GM18520 (cell line): ENCODE measurements at regions not wholly inside any gene's neighbourhood (a gene's known extent, or its start where the extent isn't known, plus 50 kb on each side); places are given as distances from the start of the nearest gene placed in this dataset.
"Not testable (repeated sequence)": the region's sequence is repeated elsewhere in the genome, so short reads cannot be mapped to it uniquely, and the experiment has no call there.

Experiments used
- ATAC-seq: cut with Tn5 transposase; IDR thresholded peaks from one replicate; pipeline ENCODE4 v1.9.1; 2021; ENCODE audit not compliant: unreplicated experiment

DNA sequence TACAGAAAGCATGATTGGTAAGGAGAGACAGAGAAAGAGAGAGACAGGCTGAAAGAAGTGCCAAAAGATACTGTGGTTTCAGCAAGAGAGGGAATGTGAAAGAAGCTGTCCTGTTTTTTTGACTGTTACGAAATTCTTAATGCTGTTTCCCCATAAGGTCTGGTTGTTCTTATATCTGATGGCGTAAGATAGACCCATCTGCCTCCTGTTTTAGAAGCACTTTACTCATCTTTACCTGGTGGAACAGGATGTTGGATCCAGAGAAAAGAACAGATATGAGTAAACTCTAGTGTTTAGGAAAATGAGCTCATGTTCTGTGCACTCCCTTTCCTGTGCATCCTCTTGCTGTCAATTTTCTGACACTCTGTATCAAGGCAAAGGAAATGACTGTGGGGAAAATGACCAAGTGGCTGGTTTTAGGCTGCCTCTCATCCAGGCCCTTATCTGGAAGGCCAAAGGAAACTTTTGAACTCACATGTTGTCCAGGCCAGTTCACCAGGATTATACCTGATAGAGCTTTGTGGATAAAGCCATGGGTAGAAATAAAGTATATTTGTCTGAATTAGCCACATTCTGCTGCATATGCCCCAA, 311.7 kb upstream of the HTR2C start:
- ATAC-seq = no peak

DNA sequence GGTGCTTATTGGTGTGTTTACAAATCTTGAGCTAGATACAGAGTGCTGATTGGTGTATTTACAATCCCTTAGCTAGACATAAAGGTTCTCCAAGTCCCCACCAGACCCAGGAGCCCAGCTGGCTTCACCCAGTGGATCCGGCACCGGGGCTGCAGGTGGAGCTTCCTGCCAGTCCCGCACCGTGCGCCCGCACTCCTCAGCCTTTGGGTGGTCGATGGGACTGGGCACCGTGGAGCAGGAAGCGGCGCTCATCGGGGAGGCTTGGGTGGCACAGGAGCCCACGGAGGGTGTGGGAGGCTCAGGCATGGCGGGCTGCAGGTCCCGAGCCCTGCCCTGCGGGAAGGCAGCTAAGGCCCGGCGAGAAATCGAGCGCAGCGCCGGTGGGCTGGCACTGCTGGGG, 313.5 kb upstream of the HTR2C start:
- ATAC-seq = not testable (repeated sequence)

- no peak for ATAC-seq
These were observed 315.2 kb upstream of the HTR2C start for GRCh38 chrX:114268643-114269042.

DNA sequence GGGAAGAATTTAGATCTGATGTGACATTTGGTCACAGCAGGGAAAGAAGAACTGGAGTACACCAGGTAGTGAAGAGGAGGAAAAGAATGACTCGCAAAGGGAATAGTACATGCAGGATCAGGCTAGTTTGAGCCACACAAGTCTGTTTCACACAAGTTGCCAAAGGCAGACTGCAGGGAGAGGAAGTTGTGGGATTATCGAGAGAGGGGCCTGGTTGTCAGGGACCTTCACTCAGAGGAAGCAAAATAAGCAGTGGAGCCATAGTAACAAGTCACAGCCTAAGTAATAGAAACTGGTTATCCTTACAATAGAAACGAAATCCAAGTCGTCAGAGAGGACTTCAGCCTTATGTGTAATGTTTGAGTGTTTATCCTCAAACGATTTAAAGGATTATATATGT, 316.7 kb upstream of the HTR2C start:
- no peak for ATAC-seq

GRCh38 chrX:114252186-114252585, 331.7 kb upstream of the HTR2C start:
- ATAC-seq = no peak

DNA sequence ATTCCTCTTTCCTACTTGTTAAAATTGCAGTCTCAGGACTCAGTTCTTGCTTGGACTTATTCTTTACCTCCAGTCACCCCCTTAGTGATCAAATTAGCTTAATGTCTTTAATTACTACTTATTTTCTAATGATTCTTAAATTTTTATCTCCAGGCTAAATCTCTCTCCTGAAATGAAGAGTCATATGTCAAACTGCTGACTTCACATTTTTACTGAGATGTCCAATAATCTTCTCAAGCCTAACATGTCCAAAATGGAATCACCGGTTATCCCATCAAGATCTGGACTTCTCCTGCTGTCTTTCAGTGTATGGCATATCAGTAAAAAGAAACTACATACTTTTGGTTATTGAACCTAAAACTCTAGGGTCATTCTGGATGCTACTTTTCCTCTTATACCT, 332.3 kb upstream of the HTR2C start:
- ATAC-seq = no peak

DNA sequence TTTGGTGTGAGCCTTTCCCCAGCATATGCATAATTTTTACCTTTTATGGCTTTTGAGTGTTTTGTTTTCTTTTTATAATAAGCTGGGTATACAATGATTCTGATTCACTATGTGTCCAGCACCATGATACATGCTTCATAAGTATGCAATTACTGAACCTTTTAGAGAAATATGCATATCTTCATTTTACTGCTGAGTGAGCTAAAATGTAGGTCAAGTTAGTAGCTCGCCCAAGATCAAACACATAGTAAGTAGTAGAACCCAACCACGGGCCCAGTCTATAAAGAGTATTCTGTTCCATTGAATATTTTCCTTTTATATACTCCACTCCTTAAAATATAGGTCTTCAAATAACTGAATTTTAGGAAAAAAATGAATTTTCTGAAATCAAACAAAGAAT, 362.4 kb upstream of the HTR2C start:
- ATAC-seq = no peak

DNA sequence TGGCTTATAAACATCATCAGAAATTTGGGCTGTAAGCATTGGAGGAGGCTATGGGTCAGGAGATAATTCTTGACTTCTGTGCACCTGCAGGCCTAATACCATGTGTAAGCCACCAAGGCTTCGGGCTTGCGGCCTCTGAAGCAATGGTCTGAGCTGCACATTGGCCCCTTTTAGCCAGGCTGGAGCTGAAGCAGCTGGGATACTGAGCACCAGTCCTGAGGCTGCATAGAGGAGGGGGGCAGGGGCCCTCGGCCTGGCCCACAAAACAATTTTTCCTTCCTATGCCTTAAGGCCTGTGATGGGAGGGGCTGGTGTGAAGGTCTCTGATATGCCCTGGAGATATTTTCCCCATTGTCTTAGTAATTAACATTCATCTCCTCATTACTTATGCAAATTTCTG, 373.0 kb upstream of the HTR2C start:
- no peak for ATAC-seq

- no peak for ATAC-seq
These were observed 382.3 kb upstream of the HTR2C start for GRCh38 chrX:114201622-114202021.

- no peak for ATAC-seq
These were observed 402.7 kb upstream of the HTR2C start for GRCh38 chrX:114181195-114181594.

GRCh38 chrX:114178126-114178525, 405.8 kb upstream of the HTR2C start:
- no peak for ATAC-seq

DNA sequence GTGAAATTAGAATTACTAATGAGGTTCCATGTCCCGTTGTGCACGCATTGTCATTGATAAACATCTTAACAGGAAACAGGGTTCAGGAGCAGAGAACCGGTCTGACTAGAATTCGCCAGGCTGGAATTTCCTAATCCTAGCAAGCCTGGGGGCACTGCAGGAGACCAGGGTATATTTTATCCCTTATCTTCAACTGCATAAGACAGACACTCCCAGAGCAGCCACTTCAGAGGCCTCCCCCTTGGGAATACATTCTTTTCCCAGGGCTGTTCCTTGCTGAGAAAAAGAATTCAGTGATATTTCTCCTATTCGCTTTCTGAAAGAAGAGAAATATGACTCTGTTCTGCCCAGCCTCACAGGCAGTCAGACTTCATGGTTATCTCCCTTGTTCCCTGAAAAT, 416.6 kb upstream of the HTR2C start:
- not testable (repeated sequence) for ATAC-seq

DNA sequence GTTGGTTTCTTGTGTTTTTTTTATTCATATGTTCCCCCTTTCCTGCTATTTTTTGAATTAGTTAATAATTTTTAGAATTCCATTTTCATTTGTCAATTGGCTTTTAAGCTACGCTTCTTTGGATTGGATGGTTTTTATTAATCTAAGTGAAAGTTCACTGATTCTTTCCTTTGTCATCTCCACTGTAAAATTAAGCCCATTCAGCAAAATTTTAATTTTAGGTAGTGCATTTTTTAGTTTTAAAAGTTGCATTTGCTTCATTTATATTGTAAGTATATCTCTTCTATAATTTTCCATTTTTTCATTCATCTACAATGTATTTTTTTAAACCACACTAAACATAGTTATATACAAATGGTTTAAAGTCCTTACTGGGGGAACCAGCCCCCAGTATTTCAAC, 417.3 kb upstream of the HTR2C start:
- no peak for ATAC-seq

GRCh38 chrX:114165537-114165936, 418.3 kb upstream of the HTR2C start:
- ATAC-seq = no peak

DNA sequence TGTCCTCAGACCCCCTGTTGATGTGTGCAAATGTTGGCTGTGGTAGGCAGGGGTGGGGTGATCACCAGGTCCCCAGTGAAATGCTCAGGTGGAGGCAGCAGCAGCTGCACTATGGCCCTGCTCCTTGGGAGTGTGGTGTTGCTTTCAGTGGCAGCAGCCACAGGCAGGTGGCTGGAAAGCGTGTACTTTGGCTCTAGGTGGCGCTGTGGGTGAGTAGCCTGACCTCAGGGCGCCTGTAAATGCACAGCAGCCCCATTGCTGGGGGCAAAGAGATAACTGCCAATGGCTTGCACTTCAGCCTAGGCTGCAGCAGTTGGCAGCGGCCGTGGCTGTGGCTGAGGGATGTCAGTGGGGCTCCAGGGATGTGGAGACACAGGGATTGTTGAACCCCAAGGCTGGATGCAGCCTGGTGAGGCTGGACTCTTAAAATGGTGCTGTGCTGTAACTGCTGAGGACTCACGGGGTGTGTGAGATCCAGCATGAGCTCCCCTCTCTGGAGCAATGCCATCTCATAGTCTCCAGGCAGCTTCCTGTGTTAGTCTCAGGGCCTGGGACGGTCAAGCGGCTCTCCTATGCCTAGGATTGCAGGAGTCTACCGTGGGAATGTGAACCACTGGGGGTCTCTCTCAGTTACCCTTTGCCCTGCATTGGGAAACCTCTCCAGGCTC, 421.7 kb upstream of the HTR2C start:
- no peak for ATAC-seq

DNA sequence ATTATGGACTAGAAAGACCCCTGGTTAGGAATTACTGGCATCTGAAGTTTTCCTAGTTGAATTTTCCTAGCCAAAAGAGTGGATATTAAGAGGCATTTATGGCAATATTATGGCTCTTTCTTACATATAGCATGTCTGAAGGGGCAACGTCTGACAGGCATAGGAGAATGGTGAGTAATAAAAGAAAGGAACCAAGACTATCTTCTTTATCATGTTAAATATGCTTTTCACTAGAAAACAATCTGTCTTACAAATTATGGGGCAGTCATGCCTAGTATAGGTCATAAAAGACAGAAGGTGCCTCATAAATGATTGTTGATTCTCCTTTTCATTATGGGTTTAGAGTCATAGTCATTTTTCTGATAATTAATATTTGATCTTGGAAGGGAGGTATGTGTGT, 431.1 kb upstream of the HTR2C start:
- ATAC-seq = no peak

DNA sequence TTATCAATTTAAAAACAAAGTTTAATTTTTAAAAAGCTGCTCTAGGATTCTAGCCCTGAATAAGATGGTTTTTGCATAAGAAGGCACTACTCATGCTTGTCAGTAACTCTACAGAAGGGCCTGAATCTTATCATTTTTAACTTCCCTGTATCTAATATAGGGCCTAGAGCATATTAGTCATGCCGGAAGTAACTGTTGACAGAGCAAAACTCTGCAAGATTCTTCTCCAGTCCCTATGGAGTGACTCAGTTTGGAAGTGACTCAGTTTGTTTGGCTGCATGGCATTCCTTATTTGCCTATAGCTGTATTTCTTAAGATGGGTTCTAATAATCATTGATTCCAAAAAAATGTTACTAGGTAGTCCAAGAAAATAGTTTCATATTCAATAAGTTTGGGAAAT, 431.8 kb upstream of the HTR2C start:
- ATAC-seq = no peak

DNA sequence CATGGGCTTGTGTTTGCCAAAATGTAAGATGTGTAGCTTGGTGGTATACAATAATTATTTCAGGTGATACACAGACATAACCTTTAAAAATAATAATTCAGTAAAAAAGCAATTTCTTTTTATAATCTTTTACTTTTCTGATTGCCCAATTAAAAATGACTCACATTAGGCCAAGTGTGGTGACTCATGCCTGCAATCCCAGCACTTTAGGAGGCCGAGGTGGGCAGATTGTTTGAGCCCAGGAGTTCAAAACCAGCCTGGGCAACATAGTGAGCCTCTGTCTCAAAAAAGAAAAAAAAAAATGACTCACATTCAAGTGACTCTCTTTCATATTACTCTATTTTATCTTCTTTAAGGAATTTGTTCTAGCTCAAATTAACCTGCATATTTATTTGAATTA, 449.4 kb upstream of the HTR2C start:
- ATAC-seq = no peak

DNA sequence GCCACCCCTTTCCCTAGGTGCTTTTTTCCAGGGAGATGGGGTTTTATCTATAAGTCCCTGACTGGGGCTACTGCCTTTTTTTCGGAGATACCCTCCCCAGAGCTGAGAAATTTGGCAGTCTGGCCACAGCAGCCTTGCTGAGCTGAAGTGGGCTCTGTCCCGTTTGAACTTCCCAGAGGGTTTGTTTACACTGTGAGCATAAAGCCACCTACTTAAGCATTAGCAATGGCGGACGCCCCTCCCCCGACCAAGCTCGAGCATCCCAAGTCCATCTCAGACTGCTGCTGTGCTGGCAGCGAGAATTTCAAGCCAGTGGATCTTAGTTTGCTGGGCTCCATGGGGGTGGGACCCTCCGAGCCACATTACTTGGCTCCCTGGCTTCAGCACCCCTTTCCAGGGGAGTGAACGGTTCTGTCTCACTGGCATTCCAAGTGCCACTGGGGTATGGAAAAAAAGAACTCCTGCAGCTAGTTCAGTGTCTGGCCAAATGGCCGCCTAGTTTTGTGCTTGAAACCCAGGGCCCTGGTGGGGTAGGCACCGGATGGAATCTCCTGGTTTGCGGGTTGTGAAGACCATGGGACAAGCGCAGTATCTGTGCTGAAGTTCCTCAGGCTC, 456.4 kb upstream of the HTR2C start:
- no peak for ATAC-seq

DNA sequence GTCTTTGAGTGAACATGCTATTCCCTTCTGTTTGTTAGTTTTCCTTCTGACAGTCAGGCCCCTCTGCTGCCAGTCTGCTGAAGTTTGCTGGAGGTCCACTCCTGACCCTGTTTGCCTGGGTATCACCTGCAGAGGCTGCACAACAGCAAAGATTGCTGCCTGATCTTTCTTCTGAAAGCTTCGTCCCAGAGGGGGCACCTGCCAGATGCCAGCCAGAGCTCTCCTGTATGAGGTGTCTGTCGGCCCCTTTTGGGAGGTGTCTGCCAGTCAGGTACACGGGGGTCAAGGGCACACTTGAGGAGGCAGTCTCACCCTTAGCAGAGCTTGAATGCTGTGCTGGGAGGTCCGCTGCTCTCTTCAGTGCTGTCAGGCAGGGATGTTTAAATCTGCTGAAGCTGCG, 456.9 kb upstream of the HTR2C start:
- no peak for ATAC-seq

- ATAC-seq = no peak
These were observed 482.8 kb upstream of the HTR2C start for GRCh38 chrX:114101081-114101480.

GRCh38 chrX:114097866-114098265, 486.0 kb upstream of the HTR2C start:
- ATAC-seq = no peak

- ATAC-seq = no peak
These were observed 486.5 kb upstream of the HTR2C start for GRCh38 chrX:114097427-114097826.
